ENCODE measurements at regions not wholly inside any gene's neighbourhood (a gene's known extent, or its start where the extent isn't known, plus 50 kb on each side); places are given as distances from the start of the nearest gene placed in this dataset.
"Not testable (repeated sequence)": the region's sequence is repeated elsewhere in the genome, so short reads cannot be mapped to it uniquely, and the experiment has no call there.

DNA sequence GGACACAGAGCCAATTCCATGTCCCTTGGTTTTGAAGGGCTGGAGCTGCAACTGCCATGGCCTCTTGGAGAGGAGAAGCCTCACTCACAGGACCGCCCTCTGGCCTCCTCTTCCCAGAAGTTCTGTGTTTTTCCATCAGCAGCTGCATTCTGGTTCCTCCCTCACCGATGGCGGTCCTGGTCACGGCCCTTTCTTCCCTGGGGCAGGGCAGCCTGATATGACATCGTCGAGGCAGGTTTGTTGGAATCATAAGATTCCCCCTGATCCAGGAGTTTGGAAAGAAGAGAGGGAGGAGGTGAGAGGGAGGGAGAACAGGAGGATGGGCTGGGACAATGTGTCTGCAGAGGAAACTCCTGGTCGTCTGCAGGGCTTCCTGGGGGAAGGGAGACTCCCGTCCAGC, 82.7 kb upstream of the PDZD8 start:
- DNase-seq (ENCODE audit: low spot score in 2 of 2), result peak in 1 of 2 donors; percentile 43
- 32 to 37% methylated on average over 8 of the region's 8 CpGs for WGBS, 2 donors
- intact Hi-C loops (cut with DNase I; ENCODE audit: low total_unique reads), result no loop called here
- TF ChIP-seq CTCF (IDR thresholded peaks at IDR 0.05), result no peak
- TF ChIP-seq POLR2A (IDR thresholded peaks at IDR 0.05), result no peak
- H3K4me3 ChIP-seq (ENCODE audit: low read depth, poor library complexity, severe bottlenecking), result no peak overlapping the region

DNA sequence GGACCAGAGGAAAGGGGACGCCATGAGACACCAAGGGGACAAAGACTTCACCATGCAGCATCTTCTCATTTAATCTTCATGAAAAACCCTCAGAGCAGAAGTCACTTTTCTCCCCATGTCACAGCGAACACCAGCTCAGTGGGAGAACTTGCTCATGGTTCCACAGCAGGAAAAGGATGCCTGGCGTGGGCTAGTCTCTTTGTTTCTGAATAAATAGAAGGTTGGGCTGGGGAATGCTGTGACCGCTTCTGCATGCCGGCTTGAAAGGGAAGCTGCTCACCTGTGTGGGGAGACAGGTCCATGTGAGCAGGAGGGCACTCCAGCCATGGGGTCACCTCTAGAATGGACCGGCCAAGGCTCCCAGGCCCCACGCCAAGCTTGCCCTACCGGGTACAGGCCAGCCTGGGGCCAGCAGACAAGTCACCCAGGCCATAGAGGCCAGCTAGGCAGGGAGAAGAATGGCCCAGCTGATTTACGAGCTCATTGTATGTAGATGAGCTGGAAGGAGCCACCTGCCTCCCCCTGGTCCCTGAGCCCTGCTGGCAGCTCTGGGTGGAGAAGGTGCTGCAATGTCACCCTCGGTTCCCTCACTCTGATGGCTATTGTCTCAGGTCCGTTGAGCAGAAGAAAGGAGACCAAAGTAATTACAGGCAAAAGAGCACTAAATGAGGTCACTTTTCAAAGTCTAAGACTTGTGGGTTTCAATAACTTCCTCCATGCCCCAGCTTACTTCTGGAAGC, 82.0 kb upstream of the PDZD8 start:
- H3K4me3 ChIP-seq (ENCODE audit: low read depth, poor library complexity, severe bottlenecking), result no peak overlapping the region
- intact Hi-C loops (cut with DNase I; ENCODE audit: low total_unique reads), result no loop called here
- no peak for DNase-seq (ENCODE audit: low spot score in 2 of 2)
- 63 to 67% methylated on average over 11 of the region's 11 CpGs for WGBS, 2 donors
- no peak for TF ChIP-seq POLR2A (IDR thresholded peaks at IDR 0.05)
- TF ChIP-seq CTCF (IDR thresholded peaks at IDR 0.05), result no peak

DNA sequence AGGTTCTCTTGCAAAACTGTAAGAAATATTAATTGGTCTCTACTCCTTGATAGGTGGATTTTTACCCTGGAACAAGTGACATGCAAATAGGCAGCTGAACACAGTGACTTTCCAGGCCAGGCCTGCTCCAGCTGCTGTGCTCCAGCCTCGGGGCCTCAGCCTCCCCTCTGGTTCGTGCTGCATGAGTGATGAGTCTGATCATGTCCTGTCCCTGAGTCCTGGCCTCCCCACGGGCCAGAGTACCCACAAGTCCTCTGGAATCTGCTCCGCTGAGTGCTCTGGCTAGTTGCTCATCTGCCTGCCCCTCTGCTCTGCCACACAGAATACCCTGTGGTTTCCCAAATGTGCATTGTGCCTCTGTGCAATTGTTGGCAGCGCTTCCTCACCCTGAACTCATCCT, 80.1 kb upstream of the PDZD8 start:
- TF ChIP-seq CTCF (IDR thresholded peaks at IDR 0.05) (no peak), POLR2A (IDR thresholded peaks at IDR 0.05) (no peak)
- DNase-seq (ENCODE audit: low spot score in 2 of 2), result no peak
- intact Hi-C loops (cut with DNase I; ENCODE audit: low total_unique reads), result no loop called here
- WGBS, 2 donors, result 66 to 83% methylated on average over 5 of the region's 5 CpGs
- no peak overlapping the region for H3K4me3 ChIP-seq (ENCODE audit: low read depth, poor library complexity, severe bottlenecking)

DNA sequence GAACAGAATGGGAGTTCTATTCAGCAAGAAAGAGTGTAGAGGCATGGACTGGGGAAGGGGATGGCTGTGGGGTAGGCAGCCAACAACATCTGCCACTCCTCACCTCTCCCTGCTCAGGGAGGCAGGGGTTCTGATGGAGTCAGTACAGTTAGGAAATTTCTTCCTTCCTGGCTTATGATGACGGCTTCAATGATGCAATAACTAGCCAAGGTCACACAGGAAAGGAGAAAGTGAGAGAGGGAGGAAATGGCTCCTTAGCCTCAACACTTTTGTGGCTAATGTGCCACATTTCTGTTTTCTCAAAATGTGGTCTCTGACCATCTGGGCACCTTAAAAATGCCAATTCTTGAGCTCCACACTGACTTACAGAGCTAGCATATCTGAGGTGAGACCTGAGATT, 79.3 kb upstream of the PDZD8 start:
- DNase-seq (ENCODE audit: low spot score in 2 of 2), result no peak
- 44 to 88% methylated on average over 1 of the region's 1 CpG for WGBS, 2 donors
- intact Hi-C loops (cut with DNase I; ENCODE audit: low total_unique reads), result no loop called here
- TF ChIP-seq POLR2A (IDR thresholded peaks at IDR 0.05) (no peak), CTCF (IDR thresholded peaks at IDR 0.05) (no peak)
- H3K4me3 ChIP-seq (ENCODE audit: low read depth, poor library complexity, severe bottlenecking), result no peak overlapping the region

- H3K4me3 ChIP-seq (ENCODE audit: low read depth, poor library complexity, severe bottlenecking); intact Hi-C loops (cut with DNase I; ENCODE audit: low total_unique reads); DNase-seq (ENCODE audit: low spot score in 2 of 2): not testable (repeated sequence)
- 80 to 87% methylated on average over 5 of the region's 5 CpGs for WGBS, 2 donors
Observed at GRCh38 chr10:117453484-117453883, 78.2 kb upstream of the PDZD8 start.

DNA sequence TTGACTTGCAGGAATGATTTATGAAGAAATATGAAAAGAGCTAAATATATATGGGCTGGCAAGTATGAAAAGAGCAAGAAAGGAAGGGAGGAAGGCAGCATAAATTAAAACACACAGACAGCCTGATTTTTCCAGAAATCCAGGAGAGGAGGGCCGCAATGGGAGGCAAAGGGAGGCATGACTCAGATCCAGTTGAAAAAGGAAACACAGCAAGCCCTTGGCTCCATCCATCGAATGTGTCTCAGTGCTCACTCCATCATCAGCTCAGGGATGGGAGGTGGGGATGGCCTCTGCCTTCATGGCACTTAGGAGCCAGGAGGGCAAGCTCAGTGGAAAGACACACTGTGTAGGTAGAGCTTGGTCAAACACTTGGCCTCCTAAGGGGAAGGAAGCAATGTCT, 75.7 kb upstream of the PDZD8 start:
- intact Hi-C loops (cut with DNase I; ENCODE audit: low total_unique reads), result no loop called here
- TF ChIP-seq POLR2A (IDR thresholded peaks at IDR 0.05), result no peak
- 60 to 70% methylated on average over 2 of the region's 2 CpGs for whole genome bisulfite sequencing, 2 donors

GRCh38 chr10:117449636-117450035, 74.4 kb upstream of the PDZD8 start:
- WGBS, 2 donors, result 55 to 62% methylated on average over 6 of the region's 6 CpGs
- H3K4me3 ChIP-seq (ENCODE audit: low read depth, poor library complexity, severe bottlenecking), result no peak overlapping the region
- TF ChIP-seq CTCF (IDR thresholded peaks at IDR 0.05) (no peak), POLR2A (IDR thresholded peaks at IDR 0.05) (no peak)
- intact Hi-C loops (cut with DNase I; ENCODE audit: low total_unique reads), result loop anchor here (10.0 kb wide), 1 partner anchor 85 kb away; no protein-coding TSS in a partner anchor
- DNase-seq (ENCODE audit: low spot score in 2 of 2), result no peak

More for the DNA sequence above, 75.7 kb upstream of the PDZD8 start:
- no peak for DNase-seq (ENCODE audit: low spot score in 2 of 2)
- H3K4me3 ChIP-seq (ENCODE audit: low read depth, poor library complexity, severe bottlenecking), result no peak overlapping the region
